HG03571 (cell line): ENCODE measurements at regions not wholly inside any gene's neighbourhood (a gene's known extent, or its start where the extent isn't known, plus 50 kb on each side); places are given as distances from the start of the nearest gene placed in this dataset.
"Not testable (repeated sequence)": the region's sequence is repeated elsewhere in the genome, so short reads cannot be mapped to it uniquely, and the experiment has no call there.

Experiments used
- ATAC-seq: cut with Tn5 transposase; IDR thresholded peaks from one replicate; pipeline ENCODE4 v1.9.1; 2021; ENCODE audit not compliant: unreplicated experiment

DNA sequence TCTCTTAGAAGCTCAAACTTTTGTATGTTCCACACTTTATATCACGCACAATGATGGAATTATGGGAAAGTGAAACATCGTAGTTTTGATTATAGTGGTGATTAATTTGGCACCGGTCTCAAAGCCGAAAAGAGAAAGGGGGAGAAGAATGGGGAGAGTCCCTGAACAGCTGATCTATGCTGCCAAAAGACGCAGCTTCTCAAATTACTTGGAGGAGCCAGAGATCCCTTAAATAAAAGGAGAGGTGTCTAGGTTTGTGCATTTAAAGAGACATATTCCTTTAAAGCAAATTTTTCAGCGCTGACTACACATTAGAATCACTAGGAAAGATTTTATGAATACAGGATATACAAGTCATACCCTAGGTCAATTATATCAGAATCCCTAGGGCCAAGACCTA is 599.6 kb upstream of the ADAMTS5 start:
- no peak for ATAC-seq

GRCh38 chr21:27565364-27565763 is 598.5 kb upstream of the ADAMTS5 start:
- no peak for ATAC-seq

- no peak for ATAC-seq
Observed at GRCh38 chr21:27564684-27565301, 597.9 kb upstream of the ADAMTS5 start.

DNA sequence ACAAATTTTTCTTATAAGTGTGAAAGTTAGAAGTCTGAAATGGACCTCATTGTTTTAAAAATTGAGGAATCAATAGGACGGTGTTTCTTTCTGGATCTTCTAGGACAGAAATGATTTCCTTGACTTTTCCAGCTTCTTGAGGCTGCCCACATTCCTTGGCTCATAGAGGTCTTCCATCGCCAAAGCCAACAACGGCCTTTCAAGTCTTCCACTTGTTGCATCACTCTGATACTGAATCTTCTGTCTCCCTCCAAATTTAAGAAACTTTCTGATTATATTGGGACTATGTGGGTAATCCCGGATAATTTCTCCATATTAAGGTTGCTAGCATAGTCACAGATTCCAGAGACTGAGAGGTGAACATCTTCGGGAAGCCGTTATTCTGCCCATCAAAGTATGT is 595.4 kb upstream of the ADAMTS5 start:
- no peak for ATAC-seq

GRCh38 chr21:27561116-27561515 is 594.2 kb upstream of the ADAMTS5 start:
- no peak for ATAC-seq

- no peak for ATAC-seq
Observed at GRCh38 chr21:27557356-27557755, 590.5 kb upstream of the ADAMTS5 start.

DNA sequence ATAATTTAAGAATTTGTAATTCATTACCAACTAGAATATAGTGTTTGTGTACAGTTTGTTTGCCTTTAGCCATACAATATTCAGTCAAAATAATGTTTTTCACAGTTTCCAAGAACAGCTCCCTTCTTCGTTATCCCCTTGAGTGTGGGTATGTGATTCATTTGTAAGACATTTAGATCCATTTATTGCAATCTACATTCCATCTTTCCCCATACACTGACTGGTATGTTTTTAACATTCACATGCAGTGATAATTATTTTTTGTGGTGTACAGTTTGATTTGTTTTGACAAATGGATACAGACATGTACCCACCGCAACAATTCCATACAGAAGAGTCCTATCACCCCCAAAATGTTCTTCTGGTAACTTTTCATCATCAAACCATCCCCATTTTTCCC is 589.1 kb upstream of the ADAMTS5 start:
- no peak for ATAC-seq

DNA sequence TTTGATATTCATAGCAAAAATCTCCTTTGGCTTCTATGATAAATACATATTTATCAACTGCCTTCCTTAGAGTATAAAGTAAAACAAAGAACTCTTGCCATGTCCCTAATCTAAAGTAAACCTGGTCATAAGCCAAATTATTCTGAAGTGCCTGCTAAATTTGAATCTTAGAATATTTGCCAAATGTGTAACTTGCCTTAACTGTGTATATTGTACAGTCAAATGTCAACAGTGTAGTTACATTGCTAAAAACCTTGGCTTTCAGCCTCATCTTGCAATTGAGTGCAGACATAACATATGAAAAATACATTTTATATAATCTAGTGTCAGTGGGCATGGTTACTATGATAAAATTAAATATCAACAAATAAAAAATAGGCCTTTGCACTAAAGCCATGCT is 583.4 kb upstream of the ADAMTS5 start:
- ATAC-seq = no peak

- ATAC-seq = no peak
Observed at GRCh38 chr21:27548486-27548885, 581.6 kb upstream of the ADAMTS5 start.

- ATAC-seq = no peak
Observed at GRCh38 chr21:27545754-27546349, 579.0 kb upstream of the ADAMTS5 start.

GRCh38 chr21:27542126-27542525 is 575.2 kb upstream of the ADAMTS5 start:
- ATAC-seq = not testable (repeated sequence)

- ATAC-seq = no peak
Observed at GRCh38 chr21:27536319-27536718, 569.4 kb upstream of the ADAMTS5 start.

- ATAC-seq = no peak
Observed at GRCh38 chr21:27535188-27535587, 568.3 kb upstream of the ADAMTS5 start.

DNA sequence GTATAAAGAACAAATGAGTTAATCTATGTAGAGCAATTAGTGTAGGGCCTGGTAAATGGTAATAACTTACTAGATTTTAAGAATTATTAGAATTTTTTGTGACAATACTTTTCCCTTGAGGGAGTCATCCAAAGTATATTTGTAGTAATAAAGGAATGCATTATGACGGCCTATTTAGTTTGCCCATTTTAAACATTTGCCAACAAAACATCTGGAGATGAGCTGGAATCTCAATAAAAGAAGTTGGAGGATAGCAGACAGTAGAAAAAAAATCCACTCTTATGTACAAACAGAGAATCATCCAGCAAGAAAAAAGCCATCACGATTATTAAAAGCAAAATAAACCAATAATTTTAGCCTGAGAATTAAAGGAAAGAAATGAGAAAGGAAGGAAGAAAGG is 567.3 kb upstream of the ADAMTS5 start:
- no peak for ATAC-seq

- ATAC-seq = no peak
Observed at GRCh38 chr21:27532076-27532475, 565.2 kb upstream of the ADAMTS5 start.

DNA sequence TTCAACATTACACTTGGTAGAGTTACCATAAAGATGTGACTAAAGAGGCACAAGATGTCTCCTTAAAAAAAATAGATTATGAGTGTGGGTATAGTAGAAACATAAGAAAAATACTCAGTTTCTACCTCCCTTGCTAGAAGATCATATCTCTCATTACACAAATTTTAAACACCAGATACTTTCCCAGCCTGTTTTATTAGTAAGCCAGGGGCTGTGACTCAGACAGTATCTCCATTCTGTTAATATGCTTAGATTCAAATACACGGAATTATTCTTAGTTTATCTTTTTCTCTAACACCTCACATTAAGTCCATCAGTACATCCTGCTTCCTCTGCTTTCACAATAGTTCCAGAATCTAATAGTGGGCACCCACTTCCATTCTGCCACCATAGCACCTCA is 561.8 kb upstream of the ADAMTS5 start:
- ATAC-seq = no peak

DNA sequence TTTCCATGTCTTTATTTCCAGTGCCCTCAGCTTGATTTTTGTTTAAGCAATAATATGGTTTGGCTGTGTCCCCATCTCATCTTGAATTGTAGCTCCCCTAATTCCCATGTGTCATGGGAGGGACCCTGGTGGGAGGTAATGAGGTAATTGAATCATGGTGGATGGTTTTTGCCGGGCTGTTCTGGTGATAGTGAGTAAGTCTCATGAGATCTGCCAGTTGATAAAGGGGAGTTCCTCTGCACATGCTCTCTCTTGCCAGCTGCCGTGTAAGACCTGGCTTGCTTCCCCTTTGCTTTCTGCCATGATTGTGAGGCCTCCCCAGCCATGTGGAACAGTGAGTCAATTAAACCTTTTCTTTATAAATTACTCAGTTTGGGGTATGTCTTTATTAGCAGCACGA is 559.6 kb upstream of the ADAMTS5 start:
- no peak for ATAC-seq

- ATAC-seq = no peak
Observed at GRCh38 chr21:27525780-27526179, 558.9 kb upstream of the ADAMTS5 start.

- ATAC-seq = no peak
Observed at GRCh38 chr21:27519361-27519760, 552.5 kb upstream of the ADAMTS5 start.

GRCh38 chr21:27517177-27517576 is 550.3 kb upstream of the ADAMTS5 start:
- not testable (repeated sequence) for ATAC-seq

GRCh38 chr21:27515676-27516075 is 548.8 kb upstream of the ADAMTS5 start:
- no peak for ATAC-seq

DNA sequence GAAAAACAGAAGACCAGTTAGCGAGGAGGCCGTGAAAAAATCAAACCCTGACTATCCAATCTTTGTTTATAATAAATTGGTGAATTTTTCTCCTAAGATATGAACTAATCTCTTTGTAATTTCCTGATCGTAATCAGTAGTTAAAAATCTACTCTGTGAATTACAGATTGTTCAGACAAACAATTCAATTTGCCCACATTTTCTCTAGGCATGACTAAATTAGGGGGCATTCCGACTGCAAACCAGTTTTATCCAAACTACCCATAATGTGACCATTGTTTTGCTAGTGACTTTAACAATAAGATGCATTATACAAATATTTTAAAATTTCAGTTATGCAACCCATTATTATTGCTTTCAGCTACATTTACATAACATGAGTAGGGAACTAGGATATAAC is 546.9 kb upstream of the ADAMTS5 start:
- ATAC-seq = no peak

- no peak for ATAC-seq
Observed at GRCh38 chr21:27513016-27513415, 546.1 kb upstream of the ADAMTS5 start.
